ENCODE measurements at regions not wholly inside any gene's neighbourhood (a gene's known extent, or its start where the extent isn't known, plus 50 kb on each side); places are given as distances from the start of the nearest gene placed in this dataset.

DNA sequence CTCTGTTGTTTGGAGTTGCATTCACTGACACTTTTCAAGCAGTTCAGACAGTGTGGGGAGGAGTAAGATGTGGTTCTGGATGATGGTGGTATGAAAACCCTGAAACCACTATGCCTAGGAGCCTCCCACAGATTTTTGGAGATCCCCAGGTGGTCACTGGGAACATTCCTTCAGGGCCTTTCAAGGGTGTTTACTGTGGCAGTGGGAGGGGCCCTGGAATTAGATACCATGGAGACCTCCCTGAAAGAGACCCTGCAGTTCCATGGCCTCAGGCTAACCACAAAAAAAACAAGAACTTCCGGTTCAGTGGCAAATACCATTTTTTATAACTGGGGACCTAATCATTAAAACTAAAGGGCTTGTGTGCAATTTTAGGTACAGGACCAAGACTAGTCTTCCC lies 79.9 kb downstream of the TMEM100 start:
- H3K27me3 ChIP-seq (ENCODE audit: control insufficient read depth in 2 of 2, insufficient read depth in 2 of 2, low read length in 2 of 2): peaks cover 0 to 3% of the 10 kb centered on the region in 2 experiments
- H3K9me3 ChIP-seq (replicated peaks; ENCODE audit: control insufficient read depth, insufficient read depth, low read length): no peaks in the 10 kb centered on the region
- dilution Hi-C loops (cut with MboI; ENCODE audit: extremely low pct_ligation_motif_present, low sequenced_read_pairs): no loop called here
- CTCF ChIA-PET: interaction anchor here (1.0 to 4.3 kb wide), 6 partner anchors 9 to 127 kb away, joined by 3 to 67 read pairs (median 20); no protein-coding TSS in a partner anchor
- intact Hi-C loops (cut with micrococcal nuclease): loop anchor here (1.0 kb wide), 1 partner anchor 116 kb away; no protein-coding TSS in a partner anchor
- FAIRE-seq (no peak), DNase-seq (ENCODE audit: low read depth, low spot score) (no peak)
- no TSS peak for BruUV-seq (replicated peaks)
- no peaks in the 10 kb centered on the region for H3K4me1 ChIP-seq (ENCODE audit: control insufficient read depth, extremely low read depth, insufficient read depth, low read length)
- H4K20me1 ChIP-seq (replicated peaks; ENCODE audit: control insufficient read depth, extremely low read depth, insufficient read depth, low read length): no peaks in the 10 kb centered on the region
- no peak overlapping the region for H3K27ac ChIP-seq (ENCODE audit: insufficient read depth, low read depth, low read length)
- TF ChIP-seq GATA2 (IDR thresholded peaks at IDR 0.05; ENCODE audit: insufficient read depth, insufficient read length, low read depth, low read length) (no peak), FOS (IDR thresholded peaks at IDR 0.05; ENCODE audit: borderline replicate concordance, insufficient read depth, low read length) (no peak), POLR2AphosphoS5 (IDR thresholded peaks at IDR 0.05; ENCODE audit: insufficient read depth, low read depth, low read length) (no peak), JUN (IDR thresholded peaks at IDR 0.05; ENCODE audit: borderline replicate concordance, insufficient read depth, insufficient read length, low read depth) (no peak), EZH2 (IDR thresholded peaks at IDR 0.05; ENCODE audit: borderline replicate concordance, low read depth, low read length, severe bottlenecking) (no peak), MYC (IDR thresholded peaks at IDR 0.05; ENCODE audit: low read depth, low read length) (no peak), POLR2A (IDR thresholded peaks at IDR 0.05; ENCODE audit: low read depth, low read length) (no peak)
- TF ChIP-seq, protein P1, sequence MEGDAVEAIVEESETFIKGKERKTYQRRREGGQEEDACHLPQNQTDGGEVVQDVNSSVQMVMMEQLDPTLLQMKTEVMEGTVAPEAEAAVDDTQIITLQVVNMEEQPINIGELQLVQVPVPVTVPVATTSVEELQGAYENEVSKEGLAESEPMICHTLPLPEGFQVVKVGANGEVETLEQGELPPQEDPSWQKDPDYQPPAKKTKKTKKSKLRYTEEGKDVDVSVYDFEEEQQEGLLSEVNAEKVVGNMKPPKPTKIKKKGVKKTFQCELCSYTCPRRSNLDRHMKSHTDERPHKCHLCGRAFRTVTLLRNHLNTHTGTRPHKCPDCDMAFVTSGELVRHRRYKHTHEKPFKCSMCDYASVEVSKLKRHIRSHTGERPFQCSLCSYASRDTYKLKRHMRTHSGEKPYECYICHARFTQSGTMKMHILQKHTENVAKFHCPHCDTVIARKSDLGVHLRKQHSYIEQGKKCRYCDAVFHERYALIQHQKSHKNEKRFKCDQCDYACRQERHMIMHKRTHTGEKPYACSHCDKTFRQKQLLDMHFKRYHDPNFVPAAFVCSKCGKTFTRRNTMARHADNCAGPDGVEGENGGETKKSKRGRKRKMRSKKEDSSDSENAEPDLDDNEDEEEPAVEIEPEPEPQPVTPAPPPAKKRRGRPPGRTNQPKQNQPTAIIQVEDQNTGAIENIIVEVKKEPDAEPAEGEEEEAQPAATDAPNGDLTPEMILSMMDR (IDR thresholded peaks at IDR 0.05; ENCODE audit: extremely low read depth in 1 of 2, insufficient read depth in 1 of 2, low read depth in 1 of 2, low read length in 2 of 2): no peak
- TF ChIP-seq, protein P2, sequence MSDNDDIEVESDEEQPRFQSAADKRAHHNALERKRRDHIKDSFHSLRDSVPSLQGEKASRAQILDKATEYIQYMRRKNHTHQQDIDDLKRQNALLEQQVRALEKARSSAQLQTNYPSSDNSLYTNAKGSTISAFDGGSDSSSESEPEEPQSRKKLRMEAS (IDR thresholded peaks at IDR 0.05; ENCODE audit: insufficient read depth, insufficient read length): no peak
- POLR2A ChIA-PET: no interaction called here
- H3K9ac ChIP-seq (replicated peaks; ENCODE audit: extremely low read depth, insufficient read depth, low read length): no peak overlapping the region
- no peaks in the 10 kb centered on the region for H3K9me1 ChIP-seq (replicated peaks; ENCODE audit: control insufficient read depth, extremely low read depth, insufficient read depth, low read length)
- H2AFZ ChIP-seq (ENCODE audit: low read depth, low read length): no peak overlapping the region
- H3K79me2 ChIP-seq (ENCODE audit: control insufficient read depth, insufficient read depth, low read length): no peaks in the 10 kb centered on the region
- no peaks in the 10 kb centered on the region for H3K36me3 ChIP-seq (ENCODE audit: control insufficient read depth in 2 of 2, extremely low read depth in 1 of 2, insufficient read depth in 2 of 2, low read length in 2 of 2)
- H3K4me3 ChIP-seq (replicated peaks in 1 of 3; ENCODE audit: insufficient read depth in 1 of 3, low read depth in 1 of 3, low read length in 3 of 3): no peak overlapping the region
- no peak overlapping the region for H3K4me2 ChIP-seq (ENCODE audit: insufficient read depth, low read length)
